HG03095 (cell line): ENCODE measurements at regions not wholly inside any gene's neighbourhood (a gene's known extent, or its start where the extent isn't known, plus 50 kb on each side); places are given as distances from the start of the nearest gene placed in this dataset.
"Not testable (repeated sequence)": the region's sequence is repeated elsewhere in the genome, so short reads cannot be mapped to it uniquely, and the experiment has no call there.

Source experiments
- ATAC-seq: cut with Tn5 transposase; IDR thresholded peaks from one replicate; pipeline ENCODE4 v1.9.1; 2021; ENCODE audit warnings: moderate library complexity; ENCODE audit not compliant: unreplicated experiment

DNA sequence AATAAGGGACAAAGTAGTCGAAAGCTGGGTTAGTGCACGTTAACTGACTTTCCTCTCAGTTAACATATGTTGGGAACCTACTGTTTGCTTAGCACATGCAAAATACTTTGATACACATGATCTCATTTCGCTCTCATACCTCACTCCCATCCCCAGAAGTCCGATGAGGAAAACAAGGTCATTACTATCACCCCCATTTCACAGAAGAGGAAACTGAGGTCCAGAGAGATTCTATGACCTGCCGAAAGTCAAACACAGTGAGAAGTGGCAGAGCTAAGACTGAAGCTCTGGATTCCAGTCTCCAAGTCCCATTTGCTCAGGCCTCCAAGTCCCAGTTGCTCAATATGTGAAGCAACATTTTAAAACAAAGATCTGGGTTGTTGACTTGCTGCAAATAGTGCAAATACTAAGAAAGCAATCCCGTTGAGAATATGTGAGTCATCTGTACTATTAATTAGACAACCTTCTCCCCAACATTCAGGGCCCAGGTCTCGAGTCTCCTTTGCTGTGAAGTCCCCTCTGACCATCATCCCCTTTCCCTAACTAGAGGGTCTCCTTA lies 170.6 kb upstream of the PWP1 start:
- no peak for ATAC-seq

- no peak for ATAC-seq
These were observed 170.1 kb upstream of the PWP1 start for GRCh38 chr12:107515446-107515958.

- not testable (repeated sequence) for ATAC-seq
These were observed 167.8 kb upstream of the PWP1 start for GRCh38 chr12:107517816-107518215.

DNA sequence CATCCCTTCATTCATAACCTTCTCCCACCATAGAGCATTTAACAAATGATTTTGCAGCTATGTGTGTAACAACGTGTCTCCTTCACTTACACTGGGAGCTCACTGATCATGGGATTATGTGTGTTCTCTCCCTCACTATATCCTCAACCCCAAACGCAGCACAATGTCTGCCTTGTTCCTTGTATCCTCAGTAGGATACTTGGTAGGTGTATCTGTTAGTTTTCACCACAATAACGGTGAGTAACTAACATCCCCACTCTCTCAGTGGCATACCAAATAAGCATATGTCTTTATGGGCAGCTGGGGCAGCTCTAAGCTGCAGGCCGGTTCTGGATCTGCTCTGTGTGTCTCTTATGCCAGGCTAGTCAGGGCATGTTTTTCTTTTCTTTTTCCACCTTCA lies 166.7 kb upstream of the PWP1 start:
- ATAC-seq, result no peak

DNA sequence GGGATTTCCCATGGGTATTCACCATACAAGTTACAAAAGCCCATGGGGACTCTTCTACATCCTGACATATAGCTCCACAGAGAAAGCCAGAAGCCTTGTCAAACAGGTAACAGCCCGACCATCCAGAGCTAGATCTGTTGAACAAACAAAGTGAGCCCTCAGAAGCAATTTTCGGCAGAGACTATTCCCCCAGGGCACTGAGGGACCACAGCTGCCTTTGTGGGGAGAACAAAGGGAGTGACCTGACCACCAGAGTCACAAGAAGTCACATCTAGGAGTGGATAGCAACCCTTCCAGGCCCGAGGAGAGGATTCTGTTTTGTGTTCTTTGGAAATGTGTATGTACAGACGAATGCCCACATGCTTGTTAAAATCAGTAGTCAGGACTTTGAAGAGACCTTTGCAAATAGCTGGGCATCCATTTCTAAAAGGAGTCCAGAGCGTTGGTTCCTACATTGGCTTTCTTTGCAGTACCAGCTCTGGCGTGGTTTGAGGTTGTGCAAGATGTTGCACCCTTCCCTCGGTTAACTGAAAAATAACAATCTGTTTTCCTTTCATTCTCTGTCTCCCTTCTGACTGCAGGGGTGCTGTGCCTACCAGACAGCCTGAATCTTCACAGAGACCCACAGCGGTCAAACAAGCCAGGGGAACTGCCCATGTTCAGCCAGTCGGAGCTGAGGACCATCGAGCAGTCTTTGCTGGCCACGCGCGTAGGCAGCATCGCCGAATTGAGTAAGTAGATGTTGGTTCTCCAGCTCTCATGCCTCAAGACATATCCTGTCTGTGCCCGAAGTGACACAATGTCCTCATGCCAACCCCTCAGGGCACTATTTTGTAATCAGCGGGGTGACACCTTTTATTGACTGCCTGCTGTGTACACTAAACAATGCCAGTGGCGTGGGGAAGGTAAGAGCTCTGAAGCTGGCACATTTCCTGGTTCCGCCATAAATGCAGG lies 165.4 kb upstream of the PWP1 start:
- ATAC-seq, result no peak

DNA sequence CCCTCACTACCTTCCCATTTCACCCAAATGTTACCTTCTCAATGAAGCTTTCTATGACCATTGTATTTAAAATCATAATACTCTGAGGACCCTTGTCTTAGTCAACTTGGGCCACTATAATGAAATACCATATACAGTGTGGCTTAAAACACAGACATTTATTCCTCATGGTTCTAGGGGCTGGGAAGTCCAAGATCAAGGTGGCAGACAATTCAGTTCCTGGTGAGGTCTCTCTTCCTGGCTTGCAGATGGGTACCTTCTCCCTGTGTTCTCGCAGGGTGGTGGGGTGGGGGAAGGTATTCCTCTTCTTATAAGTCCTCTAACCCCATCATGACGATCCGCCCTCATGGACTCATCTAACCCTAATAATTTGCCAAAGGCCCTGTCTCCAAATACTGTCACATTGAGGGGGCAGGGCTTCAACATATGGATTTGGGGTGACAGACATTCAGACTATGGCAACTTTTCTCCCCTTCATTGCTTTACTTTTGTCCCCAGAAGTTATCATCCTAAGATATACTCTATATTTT lies 163.7 kb upstream of the PWP1 start:
- ATAC-seq, result no peak

DNA sequence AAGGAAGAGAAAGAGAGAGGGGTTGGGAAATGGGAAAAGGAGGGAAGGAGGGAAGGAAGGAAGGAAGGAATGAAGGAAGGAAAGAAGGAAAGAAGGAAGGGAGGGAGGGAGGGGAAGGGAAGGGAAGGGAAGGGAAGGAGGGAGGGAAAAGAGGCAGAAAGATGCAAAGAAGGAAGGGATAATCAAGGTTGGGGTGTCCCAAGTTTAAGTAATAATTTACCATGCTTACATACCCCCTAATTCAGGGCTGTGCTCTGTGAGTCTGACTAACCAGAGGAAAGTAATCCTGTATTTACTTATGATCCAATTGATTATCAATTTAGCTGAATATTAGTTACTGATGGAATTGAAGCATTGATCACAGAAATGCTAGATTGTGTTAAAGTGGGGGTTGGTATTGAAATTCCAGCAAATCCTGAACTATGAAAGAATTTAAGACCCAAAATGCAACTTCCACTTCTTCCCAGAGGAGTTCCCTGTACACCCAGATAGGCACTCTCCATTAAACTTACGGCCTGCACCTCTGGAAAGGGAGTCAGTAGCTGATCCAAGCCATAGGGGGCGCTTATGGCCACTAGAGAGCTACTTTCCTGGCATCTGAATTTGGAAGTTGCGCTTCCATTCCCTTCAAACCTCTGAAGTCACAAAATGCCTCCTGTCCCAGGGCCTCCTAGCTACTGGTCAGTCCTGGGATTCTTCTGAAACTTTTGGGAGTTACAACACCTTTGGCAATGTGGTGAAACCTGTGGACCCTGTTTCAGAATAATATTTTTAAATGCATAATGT lies 162.7 kb upstream of the PWP1 start:
- ATAC-seq, result no peak

DNA sequence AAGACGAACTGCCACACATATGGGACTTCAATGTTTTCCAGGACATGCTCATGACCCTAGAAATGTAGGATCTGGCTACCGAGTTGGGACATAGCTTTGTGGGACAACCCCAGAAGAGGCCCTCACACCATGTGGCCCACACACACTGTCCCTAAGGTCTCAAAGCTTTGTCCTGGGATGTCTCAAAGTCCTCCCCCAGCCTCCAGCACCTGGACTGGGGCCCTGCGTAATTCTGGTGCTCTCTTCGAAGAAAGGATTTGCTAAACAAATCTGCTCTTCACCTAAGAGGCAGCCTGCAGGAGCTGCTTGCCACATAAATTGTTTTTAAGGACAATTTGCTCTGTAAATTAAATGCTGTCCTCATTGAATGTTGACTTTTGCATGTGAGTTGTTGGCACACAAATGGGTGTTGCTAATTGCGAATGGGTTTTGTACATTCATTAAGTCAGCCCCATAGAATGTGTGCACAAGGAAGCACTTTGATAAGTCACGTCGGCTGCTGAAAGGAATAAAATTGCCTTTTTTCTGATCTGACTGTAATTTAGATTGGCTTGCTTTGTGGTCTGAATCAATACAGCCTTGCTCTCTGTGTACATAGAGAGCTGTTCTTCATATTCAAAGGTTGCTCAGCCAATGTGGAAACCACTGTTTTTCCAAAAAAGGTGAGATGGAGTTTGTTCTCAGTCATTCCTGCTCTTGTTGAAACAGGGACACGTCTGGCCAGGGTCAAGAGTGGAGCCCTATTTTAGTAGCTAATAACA lies 161.6 kb upstream of the PWP1 start:
- ATAC-seq, result no peak

- no peak for ATAC-seq
These were observed 160.4 kb upstream of the PWP1 start for GRCh38 chr12:107525063-107525718.

DNA sequence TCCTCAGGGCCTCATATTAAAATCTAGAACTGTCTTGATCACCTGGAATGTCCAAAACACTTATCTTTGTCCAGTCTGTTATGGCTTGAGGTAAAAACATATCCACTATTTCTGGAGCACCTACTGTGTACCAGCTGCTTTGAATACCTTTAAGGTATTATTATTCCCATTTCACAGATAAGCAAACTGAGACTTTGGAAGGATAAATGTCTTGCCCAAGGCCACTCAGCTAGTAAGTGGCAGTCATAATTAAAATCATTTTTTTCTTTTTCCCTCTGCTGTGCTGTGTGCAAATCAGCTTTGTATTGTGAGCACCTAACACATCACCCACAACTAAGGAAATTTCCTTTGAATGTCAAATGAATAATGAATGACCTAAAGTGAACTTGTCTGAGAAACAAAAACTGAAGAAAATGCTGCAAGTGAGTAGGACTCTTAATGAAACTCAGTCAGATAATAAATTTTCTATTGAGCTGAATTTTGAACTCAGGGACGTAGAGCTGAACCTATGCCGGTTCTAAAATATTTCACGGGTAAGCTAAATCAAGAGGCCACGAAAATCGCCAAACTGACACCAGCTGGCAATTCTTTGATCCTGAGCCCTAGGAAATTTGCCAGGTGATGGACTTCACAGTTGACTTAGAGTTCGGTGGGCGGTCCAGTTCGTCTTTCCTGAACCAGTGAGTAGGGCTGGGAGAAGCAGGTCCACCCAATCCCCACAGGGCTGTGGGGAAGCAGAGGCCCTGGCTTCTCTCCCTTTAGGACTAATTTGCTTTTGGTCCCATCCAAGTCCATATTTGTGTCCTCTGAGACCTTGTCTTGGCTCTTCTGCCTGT lies 159.7 kb upstream of the PWP1 start:
- ATAC-seq, result no peak

- ATAC-seq, result no peak
These were observed 158.9 kb upstream of the PWP1 start for GRCh38 chr12:107526555-107527180.

DNA sequence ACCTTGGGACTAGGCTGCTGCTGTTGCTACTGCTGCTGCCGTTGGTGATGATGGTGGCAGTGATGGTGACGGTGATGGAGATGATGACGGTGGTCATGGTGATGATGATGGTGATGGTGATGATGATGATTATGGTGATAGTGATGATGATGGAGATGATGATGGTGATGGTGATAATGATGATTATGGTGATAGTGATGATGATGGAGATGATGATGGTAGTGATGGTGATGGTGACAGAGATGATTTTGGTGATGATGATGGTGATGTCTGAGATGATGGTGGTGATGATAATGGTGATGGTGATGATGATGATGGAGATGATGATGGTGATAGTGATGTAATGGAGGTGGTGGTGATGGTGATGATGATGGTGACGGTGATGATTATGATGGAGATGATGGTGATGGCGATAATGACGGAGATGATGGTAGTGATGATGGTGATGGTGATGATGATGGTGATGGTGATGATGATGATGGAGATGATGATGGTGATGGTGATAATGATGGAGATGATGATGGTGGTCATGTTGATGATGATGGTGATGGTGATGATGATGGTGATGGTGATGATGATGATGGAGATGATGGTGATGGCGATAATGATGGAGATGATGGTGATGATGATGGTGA lies 156.8 kb upstream of the PWP1 start:
- ATAC-seq, result no peak

DNA sequence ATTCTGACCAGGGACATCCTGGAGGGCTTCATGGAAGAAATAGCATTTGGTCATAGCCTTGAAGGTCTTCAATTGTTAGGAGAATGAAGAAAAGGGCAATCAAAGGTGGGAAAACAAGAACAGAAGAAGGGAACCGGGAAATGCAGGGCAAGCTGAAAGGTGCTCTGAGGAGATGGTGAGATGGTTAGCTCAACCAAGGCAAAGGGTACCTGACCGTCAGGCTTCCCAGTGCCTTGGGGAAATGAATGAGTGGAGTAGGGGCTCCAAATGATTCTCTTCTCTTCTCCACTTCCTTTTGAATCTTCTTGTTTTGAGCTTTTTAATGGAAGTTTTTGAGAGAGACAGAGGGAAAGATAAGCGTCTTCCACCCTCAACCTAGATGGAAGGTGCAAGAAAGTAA lies 155.6 kb upstream of the PWP1 start:
- no peak for ATAC-seq

DNA sequence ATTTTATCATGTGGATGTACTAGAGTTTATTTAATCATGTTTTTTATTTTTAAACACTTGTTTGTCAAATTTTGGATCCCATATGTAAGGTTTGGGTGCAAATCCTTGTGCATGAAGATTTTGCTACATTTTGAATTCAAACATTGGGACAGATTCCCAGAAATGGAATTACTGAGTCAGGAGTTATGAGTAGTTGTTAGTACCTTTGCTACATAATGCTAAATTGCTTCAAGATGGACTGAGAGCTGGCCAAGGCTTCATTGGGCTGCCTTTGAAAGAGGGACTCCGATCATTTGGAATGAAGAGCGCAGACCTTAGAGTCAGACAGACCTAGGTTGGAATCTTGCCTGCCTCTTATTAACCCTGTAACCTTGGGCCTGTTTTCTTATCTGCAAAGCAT lies 154.9 kb upstream of the PWP1 start:
- no peak for ATAC-seq

GRCh38 chr12:107533218-107533617 lies 152.4 kb upstream of the PWP1 start:
- peak; percentile 86 for ATAC-seq

DNA sequence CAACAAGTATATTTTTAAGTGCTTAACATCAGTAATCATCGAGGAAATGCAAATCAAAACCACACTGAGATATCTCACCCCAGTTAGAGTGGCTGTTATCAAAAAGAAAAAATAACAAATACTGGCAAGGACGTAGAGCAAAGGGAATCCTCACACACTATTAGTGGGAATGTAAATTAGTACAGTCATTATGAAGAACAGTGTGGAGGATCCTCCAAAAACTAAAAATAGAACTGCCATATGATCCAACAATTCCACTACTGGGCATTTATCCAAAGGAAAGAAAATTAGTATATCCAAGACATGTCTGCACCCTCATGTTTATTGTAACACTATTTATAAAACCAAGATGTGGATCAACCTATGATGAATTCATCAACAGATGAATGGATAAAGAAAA lies 149.0 kb upstream of the PWP1 start:
- ATAC-seq, result no peak

DNA sequence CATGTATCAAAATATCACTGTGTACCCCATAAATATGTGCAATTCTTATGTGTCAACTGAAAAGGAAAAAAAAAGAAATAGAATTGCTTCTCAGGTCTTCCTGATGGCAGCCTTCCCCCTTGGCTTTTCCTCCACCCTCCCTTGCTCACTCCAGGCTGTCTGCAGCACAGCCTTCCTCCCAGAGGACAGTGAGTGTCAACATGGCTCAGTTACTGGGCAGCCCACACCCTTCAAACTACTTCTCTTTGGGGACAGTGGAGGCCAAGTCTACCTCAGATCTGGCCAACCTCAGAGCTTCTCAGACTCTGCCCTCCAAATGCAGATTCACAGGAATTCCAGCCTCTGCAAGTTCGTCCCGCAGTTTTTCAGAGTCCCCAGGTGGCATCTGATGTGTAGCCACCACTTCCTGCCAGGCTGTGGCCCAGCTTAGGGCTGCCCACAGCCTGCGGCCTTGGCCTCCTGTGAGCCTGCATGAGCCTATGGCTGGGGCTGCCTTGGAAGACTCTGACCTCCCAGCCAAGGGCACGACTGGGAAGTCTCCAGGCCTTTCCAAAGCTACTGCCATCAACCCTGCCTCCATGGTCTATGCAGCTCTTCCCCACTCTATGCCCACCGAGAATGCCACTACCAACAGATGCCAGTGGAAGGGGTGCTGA lies 148.0 kb upstream of the PWP1 start:
- no peak for ATAC-seq
